Stimulated activated CD4-positive, alpha-beta T cell treated with anti-CD3 and anti-CD28 coated beads, Interleukin-4, amount 100 ng/mL, for 24 hours (primary cell): ENCODE measurements at regions not wholly inside any gene's neighbourhood (a gene's known extent, or its start where the extent isn't known, plus 50 kb on each side); places are given as distances from the start of the nearest gene placed in this dataset.

Source experiments
- DNase-seq: peaks from one replicate; pipeline ENCODE4 v3.0.0-alpha.2; 2020

- no peak for DNase-seq
Observed at GRCh38 chr1:4407851-4408250, 246.6 kb upstream of the AJAP1 start.

- no peak for DNase-seq
Observed at GRCh38 chr1:4408380-4408779, 246.0 kb upstream of the AJAP1 start.

DNA sequence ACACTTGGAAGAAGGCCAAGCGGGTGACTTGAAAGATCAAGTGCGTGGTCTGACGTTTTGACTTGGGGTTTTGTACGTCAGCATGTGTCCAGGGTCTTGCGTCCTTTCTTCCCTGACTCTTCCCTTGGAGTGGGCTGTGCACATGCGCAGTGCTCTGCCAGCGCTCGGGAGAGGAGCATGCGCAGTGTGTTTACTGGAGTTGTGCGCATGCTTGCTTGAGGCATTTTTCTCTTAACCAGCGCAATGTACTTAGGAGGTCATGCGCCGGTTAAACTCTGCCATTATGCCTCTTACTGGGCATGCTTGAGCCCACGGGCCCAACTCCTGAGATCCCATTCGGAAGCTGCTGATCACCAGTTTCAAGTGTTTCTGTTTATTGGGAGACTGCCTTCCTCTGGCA, 242.5 kb upstream of the AJAP1 start:
- no peak for DNase-seq

- no peak for DNase-seq
Observed at GRCh38 chr1:4415476-4415875, 238.9 kb upstream of the AJAP1 start.

GRCh38 chr1:4416189-4416588, 238.2 kb upstream of the AJAP1 start:
- no peak for DNase-seq

- DNase-seq, result no peak
Observed at GRCh38 chr1:4418021-4418420, 236.4 kb upstream of the AJAP1 start.

DNA sequence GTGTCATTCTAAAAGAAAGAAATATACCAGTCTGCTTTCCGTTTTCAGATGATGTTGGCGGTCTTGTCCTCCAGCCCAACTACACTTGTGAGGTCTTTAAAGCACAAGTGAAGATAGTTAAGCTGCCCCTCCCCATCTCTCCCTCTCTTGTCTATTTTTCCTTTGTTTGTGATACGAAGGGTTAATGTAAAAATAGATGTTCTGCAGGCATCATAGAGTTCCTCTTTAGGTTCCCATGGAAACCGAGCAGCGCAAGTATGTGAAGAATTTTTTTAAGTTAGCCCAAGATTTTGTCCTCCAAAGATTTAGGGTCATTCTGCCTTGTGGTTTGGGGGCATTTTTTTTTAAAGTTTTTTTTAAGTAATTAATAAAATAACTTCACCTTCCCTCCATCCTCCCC, 232.4 kb upstream of the AJAP1 start:
- DNase-seq, result no peak

DNA sequence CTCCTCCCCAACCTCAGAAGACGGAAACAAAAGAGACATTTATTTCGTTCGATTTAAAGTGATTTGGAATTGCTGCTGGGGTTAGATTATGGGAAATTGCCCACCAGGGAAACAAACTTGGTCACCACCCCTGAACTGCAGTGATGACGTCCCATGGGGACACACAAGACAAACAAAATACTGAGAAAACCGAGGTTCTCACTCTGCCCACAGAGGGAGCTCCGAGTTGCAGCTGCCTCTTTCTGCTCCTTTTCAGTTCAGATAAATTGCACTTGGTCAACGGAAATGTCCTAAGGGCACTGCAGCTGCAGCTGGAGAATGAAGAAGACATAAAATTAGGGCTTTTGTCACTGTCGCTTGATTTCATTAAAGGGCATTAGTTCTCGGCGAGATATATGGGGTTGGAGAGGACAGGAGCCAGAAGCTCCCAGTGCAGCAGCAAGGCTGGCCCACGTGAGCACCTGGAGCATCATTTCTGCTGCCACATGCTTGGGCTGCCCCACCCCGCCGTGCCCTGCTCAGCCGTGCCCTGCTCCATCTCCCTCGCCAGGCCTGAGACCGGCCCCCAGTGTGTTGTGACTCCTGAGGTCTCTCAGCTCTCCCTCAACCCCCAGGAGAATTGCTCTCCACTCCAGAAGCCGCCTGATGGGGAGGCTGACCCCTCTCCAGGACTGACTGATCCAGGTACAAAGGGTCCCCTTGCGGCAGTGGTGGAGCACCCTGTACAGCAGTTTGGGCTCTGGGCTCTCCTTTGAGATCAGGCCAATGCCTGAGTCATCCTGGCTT, 231.7 kb upstream of the AJAP1 start:
- no peak for DNase-seq

- no peak for DNase-seq
Observed at GRCh38 chr1:4424254-4424653, 230.2 kb upstream of the AJAP1 start.

DNA sequence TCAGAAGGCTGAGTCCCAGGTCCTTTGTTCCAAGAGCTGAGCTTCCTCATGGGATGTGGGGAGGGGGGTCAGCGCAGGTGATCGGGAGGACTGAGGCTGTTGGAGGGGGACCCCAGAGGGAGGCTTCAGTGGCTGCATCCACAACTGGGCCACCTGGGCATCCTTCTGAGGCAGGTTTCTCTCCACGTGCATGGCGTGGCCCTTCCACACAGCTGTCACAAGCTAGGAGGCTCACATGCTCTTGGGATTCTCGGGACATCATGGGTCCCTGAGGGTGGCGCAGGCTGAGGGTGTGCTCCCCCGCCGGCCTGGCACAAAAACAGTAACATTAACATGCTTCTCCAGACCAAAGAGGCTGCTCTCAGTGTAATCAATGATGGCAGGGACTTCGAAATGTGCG, 229.6 kb upstream of the AJAP1 start:
- DNase-seq, result no peak

DNA sequence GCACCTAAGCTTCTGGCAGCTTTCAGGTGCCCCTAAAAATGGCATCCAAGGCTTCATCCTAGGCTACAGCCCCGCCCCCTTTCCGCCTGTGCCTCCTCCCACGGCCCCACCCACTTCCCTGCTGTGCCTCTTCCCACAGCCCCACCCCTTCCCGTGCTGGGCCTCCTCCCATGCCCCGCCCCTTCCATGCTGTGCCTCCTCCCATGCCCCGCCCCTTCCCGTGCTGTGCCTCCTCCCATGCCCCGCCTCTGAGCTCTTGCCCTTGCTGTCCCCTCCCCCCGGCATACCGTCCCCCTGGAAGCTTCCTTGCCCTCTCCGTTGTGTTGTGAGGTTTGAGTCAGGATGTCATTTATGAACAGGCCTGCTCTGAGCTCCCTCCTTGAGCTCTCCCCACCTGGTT, 228.5 kb upstream of the AJAP1 start:
- no peak for DNase-seq

DNA sequence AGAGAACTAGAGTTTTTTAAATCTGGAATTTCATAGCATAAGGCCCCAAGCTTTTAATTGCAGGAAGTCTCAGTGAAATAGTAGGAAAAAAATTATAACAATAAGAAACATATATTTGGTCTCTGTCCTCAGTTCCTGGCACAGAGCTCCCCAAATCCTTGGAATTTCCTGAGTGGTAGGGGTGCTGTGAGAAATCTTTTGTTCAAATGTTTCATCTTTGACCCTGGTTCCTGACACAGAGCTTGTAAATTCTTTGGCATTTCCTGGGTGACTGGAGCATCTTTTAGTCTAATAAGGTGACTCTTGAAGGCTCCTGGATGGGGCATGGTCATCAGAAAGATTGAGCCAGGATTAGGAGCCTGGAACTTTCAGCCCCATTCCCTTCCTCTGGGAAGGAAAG, 225.7 kb upstream of the AJAP1 start:
- DNase-seq, result no peak

DNA sequence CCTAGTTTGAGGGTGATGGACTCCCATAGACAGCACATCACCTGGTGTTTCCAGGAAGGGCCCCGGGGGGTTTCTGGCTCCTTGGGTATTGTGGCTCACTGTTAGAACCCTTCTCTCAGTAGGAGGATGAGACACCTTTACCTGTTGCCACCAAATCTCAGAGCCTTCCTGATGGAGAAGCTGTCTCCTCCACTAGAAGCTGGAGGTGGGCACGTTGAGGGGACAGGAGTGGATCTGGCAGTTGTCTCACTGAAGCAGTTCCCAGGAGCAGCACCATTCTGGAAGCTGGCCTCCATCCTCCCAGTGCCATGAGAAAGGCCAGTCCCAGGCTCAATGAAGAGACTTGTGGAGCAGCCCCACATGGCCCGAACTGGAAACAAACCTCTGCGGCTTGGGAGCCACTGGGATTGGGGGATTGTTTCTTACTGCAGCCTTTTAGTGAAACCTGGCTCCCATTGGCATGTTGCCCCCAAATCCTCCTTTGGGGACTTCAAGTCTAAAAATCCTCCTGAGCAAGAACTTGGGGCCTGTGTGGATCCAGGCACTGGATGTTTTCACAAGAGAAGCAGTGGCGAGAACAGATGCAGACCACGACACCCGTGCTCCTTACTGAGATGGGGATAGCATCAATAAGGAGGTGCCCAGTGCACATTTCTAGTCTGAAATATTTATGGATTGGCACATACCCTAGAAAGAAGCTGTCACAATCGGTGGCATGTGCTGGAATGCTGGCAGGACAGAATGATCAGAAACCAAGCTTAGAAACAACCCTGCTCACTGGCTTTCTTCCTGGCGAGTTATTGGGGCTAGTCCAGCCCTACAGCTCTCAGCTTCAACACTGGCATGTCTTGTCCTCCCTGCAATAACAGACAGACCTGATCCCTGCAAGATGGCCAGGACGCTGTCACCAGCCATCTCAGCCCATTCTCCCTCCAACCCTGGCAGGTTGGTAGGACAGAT, 223.7 kb upstream of the AJAP1 start:
- DNase-seq, result no peak

DNA sequence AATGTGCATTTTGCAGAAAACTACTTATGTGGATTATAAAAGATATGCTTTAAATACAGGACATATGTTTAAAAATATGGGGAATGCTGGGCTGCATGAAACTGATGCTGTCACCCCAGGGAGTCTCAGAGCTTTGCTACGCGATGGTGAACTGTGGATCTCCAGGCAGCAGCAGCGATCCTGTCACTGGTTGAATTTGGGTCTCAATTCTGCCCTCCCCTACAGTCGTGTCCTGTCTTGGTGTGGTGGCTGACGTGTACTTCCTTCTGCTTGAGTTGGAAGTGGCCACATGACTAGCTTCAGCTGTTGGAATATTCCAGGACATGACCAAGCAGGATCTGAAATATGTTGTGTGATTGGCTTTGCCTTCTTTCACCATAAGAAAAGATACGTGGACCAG, 222.9 kb upstream of the AJAP1 start:
- DNase-seq, result no peak

- DNase-seq, result no peak
Observed at GRCh38 chr1:4433075-4433474, 221.3 kb upstream of the AJAP1 start.

- no peak for DNase-seq
Observed at GRCh38 chr1:4444086-4444485, 210.3 kb upstream of the AJAP1 start.

GRCh38 chr1:4447778-4448420, 206.5 kb upstream of the AJAP1 start:
- DNase-seq, result no peak

GRCh38 chr1:4449972-4450371, 204.4 kb upstream of the AJAP1 start:
- no peak for DNase-seq

- DNase-seq, result no peak
Observed at GRCh38 chr1:4452701-4453100, 201.7 kb upstream of the AJAP1 start.

DNA sequence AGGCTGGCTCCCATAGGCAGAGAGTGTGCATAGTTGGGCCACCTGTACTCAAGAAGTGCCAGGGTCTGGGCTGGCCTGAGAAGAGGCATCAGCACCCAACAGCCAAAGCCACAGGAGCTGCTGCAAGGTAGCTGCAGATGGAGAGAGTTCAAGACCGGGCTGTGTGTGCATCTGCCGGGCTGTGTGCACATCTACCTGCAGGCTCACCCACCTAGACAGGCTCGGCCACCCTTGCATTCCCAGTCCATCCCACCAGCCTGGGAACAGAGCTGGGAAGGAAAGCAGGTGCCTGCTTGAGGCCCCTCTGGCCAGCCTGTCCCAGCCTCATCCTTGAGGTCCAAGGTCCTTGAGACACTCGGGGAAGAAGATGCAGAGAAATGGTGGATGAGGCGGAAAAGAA, 194.4 kb upstream of the AJAP1 start:
- DNase-seq, result no peak

- DNase-seq, result no peak
Observed at GRCh38 chr1:4460651-4461050, 193.8 kb upstream of the AJAP1 start.

DNA sequence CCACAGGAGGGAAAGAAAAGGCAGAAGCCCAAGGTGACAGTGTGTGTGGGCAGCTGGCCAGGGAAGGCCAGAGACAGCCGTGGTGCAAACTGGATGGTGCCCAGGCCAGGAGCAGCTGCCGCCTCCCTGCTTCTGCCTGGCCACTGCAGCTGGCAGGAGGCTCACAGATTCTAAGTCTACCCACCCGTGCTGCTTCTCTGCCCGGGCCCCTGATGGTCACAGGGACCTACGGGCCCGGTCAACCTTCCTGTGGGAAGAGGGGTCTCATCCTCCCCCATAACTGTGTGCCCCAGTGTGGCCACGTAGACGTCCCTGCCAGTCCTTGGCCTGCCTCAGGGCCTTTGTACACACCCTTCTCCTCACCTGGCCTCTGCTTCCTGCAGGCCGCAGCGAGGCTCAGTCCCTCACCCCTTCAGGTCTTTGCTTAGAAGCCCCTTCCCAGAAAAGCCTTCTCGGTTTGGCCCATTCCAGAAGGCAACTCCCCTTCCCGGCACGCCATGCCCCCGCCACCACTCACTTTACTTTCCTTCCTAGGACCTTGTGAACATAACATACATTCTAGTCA, 192.6 kb upstream of the AJAP1 start:
- no peak for DNase-seq

DNA sequence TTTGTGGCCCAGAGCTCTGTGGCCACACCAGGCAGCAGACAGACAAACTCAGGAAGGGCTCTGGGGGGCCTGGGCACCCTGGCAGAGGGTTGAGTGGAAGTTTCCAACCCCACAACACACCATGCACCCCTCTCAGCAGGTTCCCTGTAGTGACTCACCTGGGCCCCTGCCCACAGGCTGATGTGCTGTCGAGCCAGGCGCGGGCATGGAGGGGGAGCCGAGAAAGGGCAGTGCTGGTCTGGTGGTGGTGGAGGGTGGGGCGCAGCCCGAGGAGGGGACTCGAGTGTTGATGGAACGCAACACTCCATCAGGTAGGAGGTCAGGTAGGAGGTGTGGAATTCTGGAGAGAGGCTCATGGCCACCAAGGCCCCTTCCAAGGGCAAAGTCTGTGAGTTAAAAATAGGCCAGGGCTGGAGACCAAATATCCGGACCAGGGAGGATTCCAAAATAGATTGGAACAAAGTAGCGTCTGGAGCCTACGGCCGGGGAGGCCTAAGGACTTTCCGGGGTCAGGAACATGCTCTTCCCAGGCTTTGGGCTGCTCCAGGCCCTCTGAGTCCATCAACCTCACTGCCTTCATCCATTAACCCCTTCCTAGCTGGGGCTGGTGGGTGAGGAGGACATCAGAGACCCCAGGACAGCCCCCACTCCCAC, 191.5 kb upstream of the AJAP1 start:
- no peak for DNase-seq
